GM18519 (cell line): ENCODE measurements at regions not wholly inside any gene's neighbourhood (a gene's known extent, or its start where the extent isn't known, plus 50 kb on each side); places are given as distances from the start of the nearest gene placed in this dataset.

Experiments used
- ATAC-seq: cut with Tn5 transposase; IDR thresholded peaks from one replicate; pipeline ENCODE4 v1.9.1; 2021; ENCODE audit warnings: mild to moderate bottlenecking, moderate library complexity; ENCODE audit not compliant: unreplicated experiment, low FRiP score

DNA sequence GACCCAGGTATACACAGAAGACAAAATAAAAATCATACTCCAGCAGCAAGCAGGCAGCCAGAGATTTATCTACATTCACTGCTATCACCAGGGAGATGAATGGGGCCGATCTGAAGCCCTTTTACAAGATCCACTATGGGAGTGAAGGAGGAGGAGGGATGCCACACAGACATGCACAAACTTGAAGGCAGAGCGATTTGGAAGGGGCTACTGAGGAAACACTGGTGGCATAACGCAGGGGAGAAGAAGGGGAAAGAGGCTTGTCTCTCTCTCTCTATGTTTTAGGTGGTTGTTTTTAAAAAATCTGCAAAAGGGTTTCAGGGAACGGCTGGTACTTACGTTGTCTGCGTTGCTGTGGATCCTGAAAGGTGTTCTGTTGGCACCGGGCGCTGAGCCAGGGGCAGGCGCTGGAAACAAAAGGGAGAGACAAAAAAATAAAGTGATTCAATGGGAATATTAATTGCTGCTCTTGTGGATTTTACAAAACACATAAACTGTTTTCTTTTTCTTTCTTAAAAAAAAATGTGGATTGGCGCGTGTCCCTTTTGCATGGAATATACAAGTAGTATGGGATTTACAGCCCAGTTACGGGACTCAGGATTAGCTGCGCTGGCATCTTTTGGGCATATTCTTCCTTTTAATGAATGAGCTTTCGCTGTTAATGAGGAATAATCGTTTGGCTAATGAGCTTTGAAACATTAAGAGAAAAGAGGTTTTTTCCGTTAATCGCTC lies 255.3 kb upstream of the PMFBP1 start:
- no peak for ATAC-seq

DNA sequence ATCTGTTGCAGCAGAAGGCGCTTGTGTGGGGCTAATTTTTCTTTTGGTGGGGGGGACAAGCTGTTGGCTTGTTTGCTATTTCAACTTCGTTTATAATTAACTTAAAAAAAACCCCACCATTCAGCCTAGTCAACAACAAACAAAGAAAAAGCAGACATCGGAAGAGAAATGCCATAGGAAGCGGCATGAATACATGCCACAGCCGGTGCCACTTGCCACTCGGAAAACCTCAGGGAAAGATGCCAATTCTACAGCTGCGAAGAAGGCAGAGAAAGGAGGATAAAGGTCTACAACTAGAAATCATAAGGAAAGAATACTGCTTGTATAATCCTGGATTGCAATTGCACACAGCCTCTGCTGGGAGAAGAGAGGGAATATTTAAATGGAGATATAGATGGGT lies 254.4 kb upstream of the PMFBP1 start:
- ATAC-seq, result no peak

DNA sequence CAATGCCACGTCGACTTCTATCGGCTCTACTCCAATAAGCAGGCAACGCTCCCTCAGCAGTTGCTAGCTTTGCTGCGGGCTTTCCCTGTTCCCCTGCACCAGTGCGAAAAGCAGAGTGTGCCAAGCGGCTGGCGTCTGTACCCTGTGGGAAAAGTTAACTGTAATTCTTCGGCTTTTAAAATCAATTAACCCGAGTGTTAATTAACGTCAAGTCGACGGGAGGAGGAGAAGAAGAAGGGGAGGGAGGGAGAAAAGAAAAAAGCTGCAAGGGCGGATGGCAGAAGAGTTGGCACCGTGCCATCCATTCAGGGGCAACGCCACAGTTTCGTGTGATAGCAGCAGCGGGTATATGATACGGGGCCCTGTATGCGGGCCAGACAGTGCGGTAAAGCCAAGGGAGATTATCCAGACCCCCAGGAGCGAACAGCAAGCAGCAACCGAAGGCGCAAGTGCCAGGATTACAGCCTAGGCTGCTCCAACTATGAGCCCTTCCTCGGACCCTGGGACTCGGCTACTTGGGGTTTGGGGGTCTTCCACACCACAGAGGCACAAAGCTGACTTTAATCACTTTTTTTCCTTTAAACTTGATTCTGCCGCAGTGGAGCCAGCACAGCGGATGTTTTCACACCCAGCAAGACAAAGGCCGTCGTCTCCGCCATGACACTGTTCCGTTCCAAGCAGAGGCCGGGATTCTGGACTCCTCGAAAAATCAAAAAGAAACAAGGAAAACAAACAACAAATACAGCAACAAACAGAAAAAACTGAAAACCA lies 253.8 kb upstream of the PMFBP1 start:
- ATAC-seq, result no peak

DNA sequence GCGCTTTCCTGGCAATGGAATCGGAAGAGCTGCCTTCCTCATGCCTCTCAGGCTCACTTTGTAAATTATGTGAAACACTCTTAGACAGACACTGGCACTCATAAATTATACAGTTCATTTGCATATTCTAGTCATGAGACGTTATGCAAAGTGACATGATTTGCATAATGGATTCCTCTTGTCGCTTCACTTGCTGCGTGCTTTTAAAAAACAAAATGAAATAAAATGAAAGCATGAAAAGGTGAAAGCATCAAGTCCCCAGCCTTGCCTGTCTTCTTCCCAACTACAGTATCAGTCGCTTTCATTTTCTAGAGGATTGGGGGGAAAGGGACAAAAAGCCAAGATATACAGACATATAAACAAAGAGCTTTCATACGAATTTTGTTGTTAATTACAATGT lies 252.8 kb upstream of the PMFBP1 start:
- ATAC-seq, result no peak

DNA sequence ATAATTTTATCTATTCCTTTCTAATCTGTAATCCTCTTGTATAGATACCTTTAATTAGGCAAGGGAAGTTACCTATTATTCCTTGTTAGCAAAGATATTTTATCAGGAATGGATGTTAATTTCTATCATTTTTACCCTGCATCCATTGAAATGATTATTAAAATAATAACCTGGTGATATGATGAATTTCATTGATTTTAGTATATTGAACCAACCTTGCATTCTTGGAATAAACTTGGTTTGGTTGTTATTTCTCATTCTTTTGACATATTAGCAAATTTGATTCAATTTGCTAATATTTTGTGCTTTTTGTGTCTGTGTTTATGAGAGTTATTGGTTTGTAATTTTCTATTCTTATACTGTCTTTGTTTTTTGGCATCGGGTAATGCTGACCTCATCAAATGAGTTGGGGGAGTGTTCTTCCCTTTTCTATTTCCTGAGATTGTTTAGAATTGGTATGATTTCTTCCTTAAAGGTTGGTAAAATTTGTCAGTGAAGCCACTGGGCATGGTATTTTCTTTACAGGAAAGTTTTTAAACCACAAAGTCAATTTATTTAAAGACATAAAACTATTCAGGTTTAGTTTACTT lies 250.4 kb upstream of the PMFBP1 start:
- ATAC-seq, result no peak

DNA sequence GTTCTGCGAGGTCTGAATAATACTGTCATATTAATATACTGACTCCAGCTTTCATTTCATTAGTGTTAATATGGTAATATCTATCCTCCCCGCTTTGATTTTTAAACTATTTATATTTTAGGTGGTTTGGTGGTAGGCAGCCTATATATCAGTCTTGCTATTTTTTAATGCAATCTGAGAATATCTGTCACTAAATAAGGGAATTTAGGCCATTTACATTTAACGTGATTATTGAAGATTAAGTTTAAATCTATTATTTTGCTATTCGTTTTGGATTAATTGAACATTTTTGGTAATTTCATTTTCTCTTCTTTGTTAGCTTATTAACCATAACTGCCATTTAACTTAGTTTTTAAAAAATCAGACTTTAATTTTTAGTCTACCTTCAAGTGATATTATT lies 247.7 kb upstream of the PMFBP1 start:
- ATAC-seq, result no peak

DNA sequence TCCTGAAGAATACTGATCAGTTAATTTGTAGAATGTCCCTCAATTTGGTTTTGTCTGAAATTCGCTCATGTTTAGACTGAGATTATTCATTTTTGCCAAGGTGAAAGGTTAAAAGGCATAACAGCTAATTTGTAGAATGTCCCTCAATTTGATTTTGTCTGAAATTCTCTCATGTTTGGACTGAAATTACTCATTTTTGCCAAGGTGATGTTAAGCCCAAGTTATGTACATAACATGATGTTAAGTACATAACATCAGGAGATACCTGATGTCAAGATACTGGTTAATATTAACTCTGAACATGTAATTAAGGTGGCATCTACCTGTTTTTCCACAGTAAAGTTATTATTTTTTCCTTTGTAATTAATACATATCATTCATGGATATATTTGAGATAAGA lies 243.4 kb upstream of the PMFBP1 start:
- ATAC-seq, result no peak

DNA sequence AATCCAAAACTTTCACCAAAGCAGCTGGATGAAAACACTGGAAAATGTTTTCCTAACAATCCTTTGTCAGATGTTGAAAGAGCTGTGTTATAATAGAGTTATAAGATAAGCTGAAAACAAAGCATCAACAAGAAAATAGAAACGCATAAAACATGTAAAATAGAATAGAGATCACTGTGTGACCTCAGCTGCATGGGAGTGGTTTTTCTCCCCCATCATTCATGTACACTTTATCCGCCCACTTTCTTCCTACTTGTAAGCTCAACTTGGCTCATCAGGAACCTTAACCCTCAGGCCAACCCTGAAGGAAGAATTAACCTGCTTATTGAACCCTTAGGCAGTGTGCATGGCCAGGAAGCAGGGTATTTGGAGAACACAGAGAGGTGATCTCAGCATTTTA lies 238.5 kb upstream of the PMFBP1 start:
- no peak for ATAC-seq

DNA sequence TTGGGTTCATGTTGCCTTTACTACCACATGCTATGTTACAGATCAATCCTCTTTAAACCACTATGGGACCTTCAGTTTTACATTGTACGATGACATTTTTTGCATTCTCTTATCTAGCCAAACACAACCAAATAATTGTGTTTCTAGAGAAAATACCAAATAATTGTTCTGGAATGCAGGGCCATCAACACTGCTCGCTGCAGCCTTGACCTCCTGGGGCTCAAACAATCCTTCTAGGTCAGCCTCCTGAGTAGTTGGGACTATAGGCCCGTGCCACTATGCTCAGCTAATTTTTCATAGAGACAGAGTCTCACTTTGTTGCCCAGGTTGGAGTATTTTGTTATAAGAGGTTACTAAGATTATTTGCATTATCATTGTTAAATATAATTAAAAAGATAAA lies 237.5 kb upstream of the PMFBP1 start:
- no peak for ATAC-seq

DNA sequence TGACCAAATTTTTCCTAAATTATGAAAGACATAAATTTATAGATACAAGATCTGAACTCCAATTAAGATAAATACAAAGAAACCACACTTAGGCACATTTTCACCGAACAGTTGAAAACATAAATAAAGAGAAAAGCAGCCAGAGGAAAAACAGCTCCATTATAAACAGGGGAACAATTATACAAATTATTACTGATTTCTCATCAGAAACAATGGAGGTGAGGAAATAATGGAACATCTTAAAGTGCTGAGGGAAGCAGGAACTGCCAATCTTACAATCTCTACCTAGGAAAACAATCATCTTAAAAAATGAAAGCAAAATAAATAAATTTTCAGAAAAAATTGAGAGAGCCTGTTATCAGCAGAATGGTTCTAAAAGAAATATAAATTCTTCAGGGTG lies 234.4 kb upstream of the PMFBP1 start:
- no peak for ATAC-seq

DNA sequence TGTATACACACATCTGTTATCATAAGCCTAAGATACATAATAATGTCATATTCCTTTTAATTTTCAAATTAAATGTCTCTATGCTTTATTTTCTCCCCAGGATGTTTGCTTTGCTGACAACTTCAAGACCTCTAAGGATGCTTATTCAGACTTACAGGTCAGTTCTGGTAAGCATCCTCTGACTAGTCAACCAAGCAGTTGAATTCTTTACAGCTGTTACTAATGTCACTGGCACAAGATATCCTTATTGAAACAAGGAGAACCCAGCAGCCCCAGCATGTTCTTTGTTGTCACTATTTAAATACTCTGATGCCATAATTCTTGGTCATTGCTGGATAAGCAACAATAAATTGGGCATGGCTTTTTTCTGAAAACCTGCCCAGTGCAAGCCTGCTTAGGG lies 232.3 kb upstream of the PMFBP1 start:
- no peak for ATAC-seq

DNA sequence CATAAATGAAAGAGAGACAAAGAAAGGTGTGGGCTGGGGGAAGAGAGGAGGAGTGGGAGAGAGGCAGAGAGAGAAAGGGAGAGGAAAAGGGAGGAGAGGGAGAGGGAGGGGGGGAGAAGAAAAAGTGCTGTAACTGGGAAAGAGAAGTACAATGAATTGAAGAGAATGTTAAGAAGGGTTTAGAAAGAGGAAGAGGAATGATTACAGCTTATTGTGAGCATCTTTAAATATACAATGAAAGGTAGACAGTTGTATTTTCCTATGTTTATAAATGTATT lies 229.1 kb upstream of the PMFBP1 start:
- no peak for ATAC-seq

DNA sequence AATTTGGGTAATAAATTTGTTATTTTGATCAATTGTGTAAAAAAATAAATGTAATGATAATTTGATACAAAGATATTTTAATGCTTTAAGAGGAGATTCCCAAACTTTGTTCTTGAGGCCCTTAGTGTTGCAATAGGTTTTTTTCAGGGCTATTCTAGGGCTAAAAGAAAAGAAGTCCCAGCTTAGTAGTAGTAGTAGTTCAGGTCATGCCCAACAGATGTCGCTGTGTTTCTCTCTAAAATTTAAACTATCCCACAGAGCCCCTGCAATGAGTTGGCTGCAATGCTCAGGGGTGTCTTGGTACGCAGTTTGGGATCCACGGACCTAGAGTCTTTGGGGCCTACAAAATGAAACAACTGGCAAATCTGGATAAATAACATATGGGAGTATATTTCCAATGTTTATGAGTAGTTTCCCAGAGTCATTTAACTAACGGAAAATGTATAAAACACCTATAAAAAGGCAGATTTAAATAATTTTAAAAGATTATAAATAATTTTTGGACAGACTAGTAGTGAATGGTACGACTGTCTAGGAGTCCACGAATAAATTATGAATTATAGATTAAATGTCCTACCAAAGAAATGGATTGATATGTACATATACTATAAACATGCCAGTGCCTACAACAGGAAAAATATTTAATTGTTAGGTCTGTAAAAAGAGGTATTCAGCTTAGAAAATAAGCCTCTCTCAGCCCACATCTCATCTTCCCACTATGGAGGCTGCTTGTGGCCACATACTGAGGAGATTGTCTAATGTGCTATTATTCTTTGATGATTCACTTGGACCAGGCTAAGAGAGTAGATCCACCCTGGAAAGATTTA lies 228.5 kb upstream of the PMFBP1 start:
- no peak for ATAC-seq

DNA sequence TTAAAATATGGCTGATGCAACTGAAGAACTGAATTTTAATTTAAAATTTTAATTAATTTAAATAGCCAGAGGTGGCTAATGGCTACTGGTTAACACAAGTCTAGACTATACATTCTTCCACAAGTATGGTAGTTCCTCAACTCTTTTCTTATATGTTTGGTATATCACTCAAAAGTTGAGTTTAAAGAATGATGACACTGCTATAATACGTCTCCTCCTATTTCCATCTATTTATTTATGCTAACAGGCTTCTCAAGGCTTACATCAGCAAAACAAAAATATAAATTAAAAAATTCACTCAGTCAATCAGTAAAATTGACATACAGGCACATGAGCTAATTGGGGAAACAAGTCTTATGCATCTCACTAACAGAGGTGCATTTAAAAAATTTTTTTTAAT lies 227.9 kb upstream of the PMFBP1 start:
- no peak for ATAC-seq

DNA sequence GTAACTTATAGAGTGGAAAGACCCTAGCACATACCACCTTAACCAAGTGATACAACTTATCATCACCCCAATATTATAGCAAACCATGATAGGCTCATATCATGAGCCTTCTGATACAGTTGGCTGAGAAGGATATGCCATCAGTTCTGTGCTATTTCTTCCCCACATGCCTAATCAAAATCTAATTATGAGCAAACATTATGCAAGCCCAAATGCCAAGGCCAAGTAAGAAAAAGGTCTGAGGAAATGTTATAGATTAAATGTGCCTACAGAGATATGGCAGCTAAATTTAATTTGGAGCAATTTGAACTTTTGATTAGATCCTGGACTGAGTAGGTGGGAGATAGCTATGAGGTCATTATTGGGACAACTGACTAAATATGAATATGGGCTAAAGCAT lies 225.9 kb upstream of the PMFBP1 start:
- no peak for ATAC-seq

DNA sequence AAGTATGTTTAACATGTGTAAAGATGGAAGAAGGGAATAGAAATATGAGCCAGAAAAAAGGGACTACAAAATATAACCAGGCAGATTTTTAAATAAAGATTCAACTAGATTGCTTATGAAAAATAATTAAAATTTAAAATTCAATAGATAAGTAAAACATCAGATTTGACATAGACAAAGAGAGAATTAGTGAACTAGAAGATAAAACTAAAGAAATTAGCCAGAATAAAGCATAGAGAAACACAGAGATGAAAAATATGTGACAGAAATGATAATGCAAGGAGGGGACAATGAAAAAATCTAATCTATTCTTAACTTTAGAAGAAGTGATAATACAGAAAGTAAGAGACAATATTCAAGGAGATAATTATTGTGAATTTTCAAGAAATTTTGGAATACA lies 222.6 kb upstream of the PMFBP1 start:
- ATAC-seq, result no peak

DNA sequence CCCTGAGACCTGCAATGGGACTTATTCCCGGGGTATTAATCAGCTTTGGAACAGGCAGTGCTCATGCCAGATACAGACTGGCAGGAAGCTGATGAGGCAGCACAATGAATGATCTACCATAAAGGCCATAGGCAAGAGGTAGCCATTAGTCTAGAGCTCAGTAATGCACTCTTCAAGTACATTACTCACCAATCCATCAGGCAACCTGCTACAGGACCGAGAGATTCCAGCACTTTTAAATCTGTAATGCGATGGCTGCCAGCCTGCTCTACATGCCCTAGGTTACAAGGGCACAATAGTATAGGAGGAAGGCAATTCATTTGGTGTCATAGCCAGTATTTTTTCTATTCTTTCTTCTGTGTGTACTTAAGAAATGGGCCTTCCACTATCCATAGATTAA lies 217.8 kb upstream of the PMFBP1 start:
- no peak for ATAC-seq

DNA sequence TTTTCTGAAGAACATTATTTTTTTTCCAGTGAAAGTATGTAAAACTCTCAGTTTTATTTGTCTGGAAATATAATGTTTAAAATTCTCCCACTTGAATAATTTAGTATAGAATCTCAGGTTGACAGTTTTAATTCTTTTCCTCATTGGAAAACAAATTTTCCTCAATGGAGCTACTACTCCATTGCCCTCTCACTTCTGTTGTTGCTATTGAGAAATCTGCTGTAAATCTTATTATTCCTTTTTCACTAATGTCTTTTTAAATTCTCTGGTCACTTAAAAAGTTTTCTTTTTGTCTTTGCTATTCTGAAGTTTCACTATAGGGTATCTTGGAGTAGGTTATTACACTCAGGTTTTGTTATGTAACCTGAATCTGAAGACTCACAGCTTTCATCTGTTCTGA lies 216.1 kb upstream of the PMFBP1 start:
- no peak for ATAC-seq

DNA sequence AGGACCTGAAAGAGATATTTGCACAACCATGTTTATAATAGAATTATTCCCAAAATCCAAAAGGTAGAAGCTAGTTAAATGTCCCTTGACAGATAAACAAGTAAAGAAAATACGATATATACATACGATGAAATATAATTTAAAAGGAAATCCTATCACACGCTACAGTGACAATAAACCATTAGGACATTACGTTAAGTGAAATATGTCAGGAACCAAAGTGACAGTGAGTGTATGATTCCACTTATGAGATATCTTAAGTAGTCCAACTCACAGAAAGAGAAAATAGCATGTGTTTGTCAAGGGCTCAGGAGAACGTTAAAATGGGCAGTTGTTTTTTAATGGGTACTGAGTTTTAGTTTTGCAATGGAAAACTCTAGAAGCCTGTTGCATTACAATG lies 212.7 kb upstream of the PMFBP1 start:
- ATAC-seq, result no peak

DNA sequence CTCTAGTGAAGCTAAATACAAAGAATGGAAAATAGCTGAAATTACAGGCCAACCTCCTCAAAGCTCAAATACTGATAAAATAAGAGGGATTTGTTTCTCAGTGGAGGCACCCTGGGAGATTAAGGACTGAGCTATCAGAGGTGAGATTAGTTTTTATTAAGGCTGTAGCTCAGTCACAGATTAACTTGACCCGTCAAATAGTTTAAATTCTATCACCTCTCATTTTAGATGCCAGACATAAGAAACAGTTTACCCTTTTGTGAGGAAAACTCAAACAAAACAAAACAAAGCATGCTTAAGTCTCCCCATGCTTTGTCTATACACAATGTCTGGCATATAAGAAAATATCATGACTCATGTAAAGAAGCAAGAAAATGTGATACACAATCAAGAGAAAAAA lies 208.3 kb upstream of the PMFBP1 start:
- no peak for ATAC-seq

DNA sequence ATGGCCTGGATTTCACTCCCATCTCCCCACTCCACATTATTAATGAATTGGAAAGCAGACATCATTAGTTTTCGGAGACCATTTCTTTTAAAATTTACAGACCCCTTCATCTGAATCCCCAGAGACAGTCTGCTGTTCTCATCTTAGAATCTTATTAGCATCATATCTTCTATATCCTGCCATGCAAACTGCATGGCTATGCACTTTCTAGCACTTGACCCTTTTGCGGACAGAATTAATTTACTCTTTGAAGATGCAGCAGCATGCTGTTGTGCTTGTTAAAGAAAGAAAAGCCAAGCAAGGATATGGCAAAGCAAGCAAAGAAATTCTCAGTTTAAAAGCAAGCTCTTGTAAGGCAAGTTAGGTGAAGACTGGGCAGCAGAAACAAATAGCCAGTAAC lies 201.2 kb upstream of the PMFBP1 start:
- no peak for ATAC-seq
